Kidney epithelial cell (primary cell): ENCODE measurements at regions not wholly inside any gene's neighbourhood (a gene's known extent, or its start where the extent isn't known, plus 50 kb on each side); places are given as distances from the start of the nearest gene placed in this dataset.

Source experiments
- DNase-seq: peaks from one replicate; pipeline ENCODE4 v3.0.0-alpha.2; 2010; ENCODE audit warnings: low read depth
- H3K27me3 ChIP-seq: 2 replicates; pipeline ENCODE4 v1.6.0; 2011; ENCODE audit warnings: low read length; ENCODE audit not compliant: control insufficient read depth, insufficient read depth
- H3K36me3 ChIP-seq: 2 replicates; pipeline ENCODE4 v1.5.1; 2011; ENCODE audit warnings: low read length; ENCODE audit not compliant: control insufficient read depth, insufficient read depth
- H3K4me3 ChIP-seq: 2 replicates; pipeline ENCODE4 v1.5.1; 2011; ENCODE audit warnings: low read depth, mild to moderate bottlenecking, control low read depth, low read length
- TF ChIP-seq, protein P1 (sequence below): IDR thresholded peaks from 2 replicates; pipeline ENCODE4 v1.5.1; 2011; ENCODE audit warnings: mild to moderate bottlenecking, moderate library complexity, low read length, control low read depth, inconsistent platforms; ENCODE audit not compliant: insufficient read depth, poor library complexity, severe bottlenecking

DNA sequence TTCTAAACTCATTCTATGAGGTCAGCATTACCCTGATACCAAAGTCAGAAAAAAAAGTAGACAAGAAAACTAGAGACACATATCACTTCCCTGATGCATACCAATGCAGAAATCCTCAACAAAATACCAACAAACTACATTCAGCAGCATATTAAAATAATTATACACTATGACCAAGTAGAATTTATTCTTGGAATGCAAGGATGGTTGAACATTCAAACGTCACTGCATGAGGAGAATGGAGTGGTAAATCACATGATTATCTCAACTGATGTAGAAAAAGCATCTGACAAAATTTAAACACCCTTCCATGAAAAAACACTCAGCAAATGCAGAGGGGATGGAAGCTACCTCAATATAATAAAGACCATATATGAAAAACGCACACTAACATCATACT is 155.0 kb upstream of the KCNJ18 start:
- DNase-seq, result no peak
- no peak overlapping the region for H3K4me3 ChIP-seq
- TF ChIP-seq, protein P1, sequence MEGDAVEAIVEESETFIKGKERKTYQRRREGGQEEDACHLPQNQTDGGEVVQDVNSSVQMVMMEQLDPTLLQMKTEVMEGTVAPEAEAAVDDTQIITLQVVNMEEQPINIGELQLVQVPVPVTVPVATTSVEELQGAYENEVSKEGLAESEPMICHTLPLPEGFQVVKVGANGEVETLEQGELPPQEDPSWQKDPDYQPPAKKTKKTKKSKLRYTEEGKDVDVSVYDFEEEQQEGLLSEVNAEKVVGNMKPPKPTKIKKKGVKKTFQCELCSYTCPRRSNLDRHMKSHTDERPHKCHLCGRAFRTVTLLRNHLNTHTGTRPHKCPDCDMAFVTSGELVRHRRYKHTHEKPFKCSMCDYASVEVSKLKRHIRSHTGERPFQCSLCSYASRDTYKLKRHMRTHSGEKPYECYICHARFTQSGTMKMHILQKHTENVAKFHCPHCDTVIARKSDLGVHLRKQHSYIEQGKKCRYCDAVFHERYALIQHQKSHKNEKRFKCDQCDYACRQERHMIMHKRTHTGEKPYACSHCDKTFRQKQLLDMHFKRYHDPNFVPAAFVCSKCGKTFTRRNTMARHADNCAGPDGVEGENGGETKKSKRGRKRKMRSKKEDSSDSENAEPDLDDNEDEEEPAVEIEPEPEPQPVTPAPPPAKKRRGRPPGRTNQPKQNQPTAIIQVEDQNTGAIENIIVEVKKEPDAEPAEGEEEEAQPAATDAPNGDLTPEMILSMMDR, result no peak
- no peaks in the 10 kb centered on the region for H3K27me3 ChIP-seq
- no peaks in the 10 kb centered on the region for H3K36me3 ChIP-seq

DNA sequence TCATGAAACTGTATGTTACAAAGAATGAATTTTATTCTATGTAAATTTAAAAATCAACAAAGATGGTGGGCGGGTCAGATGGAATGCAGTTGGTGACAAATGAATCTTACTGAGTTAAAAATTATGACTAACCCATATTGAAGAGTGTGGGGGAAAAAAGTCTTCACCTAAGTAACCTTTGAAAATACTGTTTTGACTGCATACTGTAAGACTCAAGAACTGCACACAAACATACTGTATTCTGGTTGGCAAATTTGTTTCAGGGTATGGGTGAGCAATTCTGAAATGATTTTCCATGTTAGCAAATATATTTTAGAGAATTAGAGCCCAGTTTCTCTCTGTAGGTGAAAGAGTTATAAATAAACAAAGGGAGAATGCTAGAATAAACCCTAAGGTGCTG is 153.7 kb upstream of the KCNJ18 start:
- Histone ChIP-seq H3K27me3 (no peaks in the 10 kb centered on the region), H3K4me3 (no peak overlapping the region), H3K36me3 (no peaks in the 10 kb centered on the region)
- DNase-seq, result no peak
- TF ChIP-seq, protein P1, result no peak

DNA sequence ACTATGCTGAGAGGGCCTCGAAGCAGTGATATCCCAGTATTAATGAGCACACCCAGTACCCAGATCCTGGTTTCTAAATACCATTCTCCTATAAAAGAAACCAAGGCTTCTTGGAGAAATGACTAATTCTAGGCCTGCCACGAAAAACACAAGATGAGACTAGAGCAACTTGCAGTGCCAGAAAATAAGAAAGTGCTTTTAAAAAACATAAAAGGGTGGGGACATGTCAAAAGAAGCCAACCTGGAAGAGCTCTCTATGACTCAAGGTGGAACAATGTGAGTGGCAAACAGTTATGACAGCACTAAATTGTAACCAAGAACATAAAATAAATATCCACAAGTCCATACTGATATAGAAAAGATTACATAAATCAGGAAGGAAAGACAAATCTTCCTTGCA is 153.2 kb upstream of the KCNJ18 start:
- Histone ChIP-seq H3K36me3 (no peaks in the 10 kb centered on the region), H3K27me3 (no peaks in the 10 kb centered on the region), H3K4me3 (no peak overlapping the region)
- TF ChIP-seq, protein P1, result no peak
- DNase-seq, result no peak

DNA sequence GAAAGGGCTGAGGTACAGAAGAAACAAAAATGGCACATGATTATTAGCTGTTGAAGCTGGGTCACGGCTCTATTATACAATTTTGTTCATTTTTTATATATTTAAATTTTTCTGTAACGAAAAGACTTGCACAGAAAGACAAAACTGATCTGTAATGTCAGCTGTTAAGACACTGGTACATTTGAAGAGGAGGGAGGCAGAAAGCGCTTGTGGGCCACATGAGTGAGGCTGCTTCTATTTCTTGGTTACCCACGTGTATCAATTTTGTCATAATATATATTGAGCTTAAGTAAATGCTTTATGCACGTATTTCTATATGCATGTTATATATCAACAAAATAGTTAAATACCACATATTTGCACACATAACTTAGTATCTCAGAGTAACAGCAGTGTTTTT is 151.8 kb upstream of the KCNJ18 start:
- Histone ChIP-seq H3K27me3 (no peaks in the 10 kb centered on the region), H3K36me3 (no peaks in the 10 kb centered on the region), H3K4me3 (no peak overlapping the region)
- no peak for DNase-seq
- TF ChIP-seq, protein P1, result no peak

DNA sequence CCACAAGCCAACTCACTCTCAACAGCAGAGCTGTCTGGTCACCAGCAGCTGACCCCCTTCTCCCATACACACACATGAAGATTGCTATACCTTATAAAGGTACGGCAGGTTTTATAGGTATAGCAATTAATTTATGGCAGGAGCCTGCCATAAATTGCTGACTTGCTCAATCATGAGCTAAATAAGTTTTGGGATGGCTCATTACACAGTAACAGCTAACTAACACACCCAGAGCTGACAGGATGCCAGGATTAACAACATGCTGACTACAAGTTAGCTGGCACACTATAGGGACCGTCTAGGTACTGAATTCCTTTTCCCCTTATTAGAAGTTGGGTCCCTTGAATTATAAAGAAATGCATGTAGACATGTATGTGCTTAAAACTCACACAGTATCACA is 150.3 kb upstream of the KCNJ18 start:
- Histone ChIP-seq H3K36me3 (no peaks in the 10 kb centered on the region), H3K27me3 (no peaks in the 10 kb centered on the region), H3K4me3 (no peak overlapping the region)
- TF ChIP-seq, protein P1, result no peak
- no peak for DNase-seq

DNA sequence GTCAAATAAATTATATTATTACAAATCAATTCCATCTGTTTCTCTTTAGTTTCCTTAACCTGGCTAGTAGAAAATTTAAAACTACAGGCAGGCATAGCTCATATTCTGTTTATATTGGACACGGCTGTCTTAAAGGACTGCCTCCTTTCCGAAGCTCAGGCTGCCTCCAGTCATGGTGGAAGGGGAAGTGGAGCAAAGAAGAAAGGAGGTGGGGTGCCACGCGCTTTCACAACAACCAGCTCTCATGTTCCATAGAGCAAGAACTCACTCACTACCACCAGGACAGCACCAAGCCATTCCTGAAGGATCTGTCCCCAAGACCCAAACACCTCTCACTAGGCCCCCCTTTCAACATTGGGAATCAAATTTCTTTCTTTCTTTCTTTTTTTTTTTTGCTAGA is 149.3 kb upstream of the KCNJ18 start:
- Histone ChIP-seq H3K4me3 (no peak overlapping the region), H3K36me3 (no peaks in the 10 kb centered on the region), H3K27me3 (no peaks in the 10 kb centered on the region)
- DNase-seq, result no peak
- TF ChIP-seq, protein P1, result no peak
